Tibial nerve (tissue), 3 donors: ENCODE measurements at regions not wholly inside any gene's neighbourhood (a gene's known extent, or its start where the extent isn't known, plus 50 kb on each side); places are given as distances from the start of the nearest gene placed in this dataset.

Experiments used
- POLR2A ChIP-seq, 2 donors: fragments of 450-650 bp; IDR thresholded peaks; one replicate each; pipeline ENCODE4 v1.6.1; 2017; ENCODE audit warnings: antibody characterized with exemption in 2 of 2, mild to moderate bottlenecking in 2 of 2, moderate library complexity in 2 of 2
- TF ChIP-seq, protein P1 (sequence below), 5 experiments: fragments of 200-600 bp in 3 of 5; fragments of 450-650 bp in 2 of 5; sonication (generic) in 3 of 5; IDR thresholded peaks; one replicate each; pipeline ENCODE4 v1.5.1; 2016 to 2019; ENCODE audit warnings: antibody characterized with exemption in 5 of 5, mild to moderate bottlenecking in 3 of 5, moderate library complexity in 2 of 5

DNA sequence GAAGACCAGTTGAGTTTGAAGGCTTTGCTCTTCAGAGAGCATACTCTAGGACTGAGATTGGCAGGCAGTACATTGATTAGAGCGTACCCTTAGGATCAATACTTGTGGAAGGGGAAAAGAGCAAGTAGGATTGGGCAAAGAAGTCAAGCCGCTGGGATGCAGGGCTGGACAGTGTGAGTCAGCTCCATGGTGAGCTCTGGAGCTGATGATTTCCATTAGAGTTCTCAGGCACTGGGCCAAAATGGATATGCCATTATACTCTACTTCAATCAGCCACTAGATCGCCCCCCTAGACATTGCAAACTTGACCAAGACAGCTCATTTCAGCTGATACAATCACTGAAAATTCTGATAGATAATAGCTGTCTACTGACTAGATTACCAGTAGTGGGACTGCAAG is 432.7 kb upstream of the ALCAM start:
- TF ChIP-seq, protein P1, sequence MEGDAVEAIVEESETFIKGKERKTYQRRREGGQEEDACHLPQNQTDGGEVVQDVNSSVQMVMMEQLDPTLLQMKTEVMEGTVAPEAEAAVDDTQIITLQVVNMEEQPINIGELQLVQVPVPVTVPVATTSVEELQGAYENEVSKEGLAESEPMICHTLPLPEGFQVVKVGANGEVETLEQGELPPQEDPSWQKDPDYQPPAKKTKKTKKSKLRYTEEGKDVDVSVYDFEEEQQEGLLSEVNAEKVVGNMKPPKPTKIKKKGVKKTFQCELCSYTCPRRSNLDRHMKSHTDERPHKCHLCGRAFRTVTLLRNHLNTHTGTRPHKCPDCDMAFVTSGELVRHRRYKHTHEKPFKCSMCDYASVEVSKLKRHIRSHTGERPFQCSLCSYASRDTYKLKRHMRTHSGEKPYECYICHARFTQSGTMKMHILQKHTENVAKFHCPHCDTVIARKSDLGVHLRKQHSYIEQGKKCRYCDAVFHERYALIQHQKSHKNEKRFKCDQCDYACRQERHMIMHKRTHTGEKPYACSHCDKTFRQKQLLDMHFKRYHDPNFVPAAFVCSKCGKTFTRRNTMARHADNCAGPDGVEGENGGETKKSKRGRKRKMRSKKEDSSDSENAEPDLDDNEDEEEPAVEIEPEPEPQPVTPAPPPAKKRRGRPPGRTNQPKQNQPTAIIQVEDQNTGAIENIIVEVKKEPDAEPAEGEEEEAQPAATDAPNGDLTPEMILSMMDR (IDR thresholded peaks at IDR 0.05) = no peak
- no peak for TF ChIP-seq POLR2A (IDR thresholded peaks at IDR 0.05)
